Right lobe of liver (tissue), 4 donors: ENCODE measurements at regions not wholly inside any gene's neighbourhood (a gene's known extent, or its start where the extent isn't known, plus 50 kb on each side); places are given as distances from the start of the nearest gene placed in this dataset.

Experiments used
- CTCF ChIP-seq, 4 donors: fragments of 200-600 bp in 3 of 4; fragments of 450-650 bp in 1 of 4; IDR thresholded peaks; one replicate each; pipeline versions ENCODE4 v1.5.1 to v1.8.0; 2016 to 2022; ENCODE audit warnings: antibody characterized with exemption in 4 of 4, mild to moderate bottlenecking in 2 of 4
- POLR2A ChIP-seq: fragments of 450-650 bp; IDR thresholded peaks from one replicate; pipeline ENCODE4 v1.6.1; 2017; ENCODE audit warnings: antibody characterized with exemption, mild to moderate bottlenecking
- donor health status: DM: no; HTN: no; CAD: no.
- donor health status: DM: no; HTN: no; CAD: no.
- donor health status: DM: no; HTN: yes; CAD: no.

- TF ChIP-seq CTCF (IDR thresholded peaks at IDR 0.05) (no peak), POLR2A (no peak)
Measured at GRCh38 chr4:180940680-180941079, 1302.5 kb upstream of the TENM3 start.
